ENCODE measurements at regions not wholly inside any gene's neighbourhood (a gene's known extent, or its start where the extent isn't known, plus 50 kb on each side); places are given as distances from the start of the nearest gene placed in this dataset.
A peak's percentile ranks its signal among the peaks of the same experiment; 100 is the strongest.

- H3K36me3 ChIP-seq, result no peaks in the 10 kb centered on the region
- no peaks in the 10 kb centered on the region for H3K9me3 ChIP-seq
- no peak overlapping the region for H3K27ac ChIP-seq
- TF ChIP-seq POLR2A (IDR thresholded peaks at IDR 0.05) (no peak), POLR2AphosphoS5 (IDR thresholded peaks at IDR 0.05) (no peak), EP300 (IDR thresholded peaks at IDR 0.05) (no peak)
- TF ChIP-seq, protein P1, sequence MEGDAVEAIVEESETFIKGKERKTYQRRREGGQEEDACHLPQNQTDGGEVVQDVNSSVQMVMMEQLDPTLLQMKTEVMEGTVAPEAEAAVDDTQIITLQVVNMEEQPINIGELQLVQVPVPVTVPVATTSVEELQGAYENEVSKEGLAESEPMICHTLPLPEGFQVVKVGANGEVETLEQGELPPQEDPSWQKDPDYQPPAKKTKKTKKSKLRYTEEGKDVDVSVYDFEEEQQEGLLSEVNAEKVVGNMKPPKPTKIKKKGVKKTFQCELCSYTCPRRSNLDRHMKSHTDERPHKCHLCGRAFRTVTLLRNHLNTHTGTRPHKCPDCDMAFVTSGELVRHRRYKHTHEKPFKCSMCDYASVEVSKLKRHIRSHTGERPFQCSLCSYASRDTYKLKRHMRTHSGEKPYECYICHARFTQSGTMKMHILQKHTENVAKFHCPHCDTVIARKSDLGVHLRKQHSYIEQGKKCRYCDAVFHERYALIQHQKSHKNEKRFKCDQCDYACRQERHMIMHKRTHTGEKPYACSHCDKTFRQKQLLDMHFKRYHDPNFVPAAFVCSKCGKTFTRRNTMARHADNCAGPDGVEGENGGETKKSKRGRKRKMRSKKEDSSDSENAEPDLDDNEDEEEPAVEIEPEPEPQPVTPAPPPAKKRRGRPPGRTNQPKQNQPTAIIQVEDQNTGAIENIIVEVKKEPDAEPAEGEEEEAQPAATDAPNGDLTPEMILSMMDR (IDR thresholded peaks at IDR 0.05), result no peak
- H3K4me3 ChIP-seq, result no peak overlapping the region
- no peak for ATAC-seq
- 80 to 89% methylated on average over 2 of the region's 2 CpGs for WGBS, 2 donors (ENCODE audit: low coverage in 1 of 2)
- H3K27me3 ChIP-seq, result no peaks in the 10 kb centered on the region
- no peaks in the 10 kb centered on the region for H3K4me1 ChIP-seq
Measured at GRCh38 chr14:34110531-34110930, 159.7 kb upstream of the EGLN3 start.

DNA sequence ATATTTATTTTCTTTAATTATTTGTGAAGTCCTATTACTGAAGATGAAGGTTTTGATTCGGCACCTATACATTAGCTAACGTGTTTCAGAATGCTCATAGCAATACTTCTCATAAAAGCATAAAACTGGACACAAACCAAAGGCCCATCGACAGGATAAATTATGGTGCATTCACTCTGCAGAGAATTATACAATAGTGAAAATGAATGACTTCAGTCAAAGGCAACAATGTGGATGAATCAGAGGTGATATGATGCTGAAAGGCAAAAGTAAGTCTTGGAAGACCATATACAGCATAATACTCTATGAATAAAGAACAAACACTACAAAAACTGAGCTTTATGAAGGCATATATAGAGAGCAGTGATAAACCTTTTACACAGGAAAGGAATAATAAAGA is 156.6 kb upstream of the EGLN3 start:
- ATAC-seq, result no peak
- H3K36me3 ChIP-seq, result no peaks in the 10 kb centered on the region
- 89 to 97% methylated on average over 3 of the region's 3 CpGs for WGBS, 2 donors (ENCODE audit: low coverage in 1 of 2)
- H3K27ac ChIP-seq, result no peak overlapping the region
- no peaks in the 10 kb centered on the region for H3K27me3 ChIP-seq
- peaks cover 0 to 13% (median 0%) of the 10 kb centered on the region in 3 donors for H3K4me1 ChIP-seq
- no peaks in the 10 kb centered on the region for H3K9me3 ChIP-seq
- TF ChIP-seq, protein P1 (IDR thresholded peaks at IDR 0.05), result no peak
- no peak for TF ChIP-seq EP300 (IDR thresholded peaks at IDR 0.05)
- no peak for TF ChIP-seq POLR2AphosphoS5 (IDR thresholded peaks at IDR 0.05)
- H3K4me3 ChIP-seq, result no peak overlapping the region

DNA sequence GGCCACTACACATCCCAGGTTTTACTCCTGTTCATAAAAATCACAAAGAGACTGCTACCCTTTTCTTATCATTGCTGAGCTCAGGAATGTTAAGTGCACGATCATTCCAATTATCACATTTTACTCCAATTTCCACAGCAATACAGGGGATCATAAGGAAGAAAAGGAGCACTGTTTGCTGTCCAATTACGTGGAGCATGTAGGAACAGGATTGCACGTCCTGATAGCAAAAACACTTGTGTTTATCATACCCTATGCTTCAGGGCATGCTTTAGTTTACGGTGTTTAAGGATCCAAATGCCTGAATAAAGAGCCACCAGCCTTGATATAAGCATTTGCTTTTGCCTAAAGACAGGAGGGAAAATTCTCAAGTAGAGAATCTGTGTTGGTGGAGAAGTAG is 155.4 kb upstream of the EGLN3 start:
- 83 to 97% methylated on average over 4 of the region's 4 CpGs for WGBS, 2 donors (ENCODE audit: low coverage in 1 of 2)

GRCh38 chr14:34104489-34105397 is 153.9 kb upstream of the EGLN3 start:
- WGBS, 2 donors (ENCODE audit: low coverage in 1 of 2), result 67 to 71% methylated on average over 4 to 8 of the region's 8 CpGs
- H3K27ac ChIP-seq, result peak overlapping the region in 1 of 4 donors; percentile 38
- peaks cover 0 to 13% (median 0%) of the 10 kb centered on the region in 3 donors for H3K4me1 ChIP-seq
- ATAC-seq, result no peak
- no peak overlapping the region for H3K4me3 ChIP-seq
- TF ChIP-seq POLR2A (IDR thresholded peaks at IDR 0.05), result no peak
- TF ChIP-seq, protein P1 (IDR thresholded peaks at IDR 0.05), result no peak
- no peak for TF ChIP-seq EP300 (IDR thresholded peaks at IDR 0.05)
- H3K27me3 ChIP-seq, result no peaks in the 10 kb centered on the region
- no peaks in the 10 kb centered on the region for H3K36me3 ChIP-seq
- H3K9me3 ChIP-seq, result no peaks in the 10 kb centered on the region

More for the DNA sequence above, 155.4 kb upstream of the EGLN3 start:
- Histone ChIP-seq H3K27me3 (no peaks in the 10 kb centered on the region), H3K9me3 (no peaks in the 10 kb centered on the region), H3K27ac (no peak overlapping the region), H3K4me1 (peaks cover 0 to 13% (median 0%) of the 10 kb centered on the region in 3 donors), H3K4me3 (no peak overlapping the region), H3K36me3 (no peaks in the 10 kb centered on the region)
- no peak for ATAC-seq
- TF ChIP-seq POLR2AphosphoS5 (IDR thresholded peaks at IDR 0.05) (no peak), POLR2A (IDR thresholded peaks at IDR 0.05) (no peak), EP300 (IDR thresholded peaks at IDR 0.05) (no peak)
- TF ChIP-seq, protein P1 (IDR thresholded peaks at IDR 0.05), result no peak

- Histone ChIP-seq H3K27me3 (no peaks in the 10 kb centered on the region), H3K4me1 (peaks cover 0 to 22% (median 0%) of the 10 kb centered on the region in 3 donors), H3K9me3 (no peaks in the 10 kb centered on the region), H3K36me3 (no peaks in the 10 kb centered on the region), H3K4me3 (no peak overlapping the region), H3K27ac (no peak overlapping the region)
- no peak for ATAC-seq
- TF ChIP-seq, protein P1 (IDR thresholded peaks at IDR 0.05), result no peak
- TF ChIP-seq POLR2AphosphoS5 (IDR thresholded peaks at IDR 0.05) (no peak), EP300 (IDR thresholded peaks at IDR 0.05) (no peak), POLR2A (IDR thresholded peaks at IDR 0.05) (no peak)
- 80 to 82% methylated on average over 4 of the region's 4 CpGs for WGBS, 2 donors (ENCODE audit: low coverage in 1 of 2)
Measured at GRCh38 chr14:34103176-34103575, 152.3 kb upstream of the EGLN3 start.
